ENCODE measurements at regions not wholly inside any gene's neighbourhood (a gene's known extent, or its start where the extent isn't known, plus 50 kb on each side); places are given as distances from the start of the nearest gene placed in this dataset.
"Not testable (repeated sequence)": the region's sequence is repeated elsewhere in the genome, so short reads cannot be mapped to it uniquely, and the experiment has no call there.

DNA sequence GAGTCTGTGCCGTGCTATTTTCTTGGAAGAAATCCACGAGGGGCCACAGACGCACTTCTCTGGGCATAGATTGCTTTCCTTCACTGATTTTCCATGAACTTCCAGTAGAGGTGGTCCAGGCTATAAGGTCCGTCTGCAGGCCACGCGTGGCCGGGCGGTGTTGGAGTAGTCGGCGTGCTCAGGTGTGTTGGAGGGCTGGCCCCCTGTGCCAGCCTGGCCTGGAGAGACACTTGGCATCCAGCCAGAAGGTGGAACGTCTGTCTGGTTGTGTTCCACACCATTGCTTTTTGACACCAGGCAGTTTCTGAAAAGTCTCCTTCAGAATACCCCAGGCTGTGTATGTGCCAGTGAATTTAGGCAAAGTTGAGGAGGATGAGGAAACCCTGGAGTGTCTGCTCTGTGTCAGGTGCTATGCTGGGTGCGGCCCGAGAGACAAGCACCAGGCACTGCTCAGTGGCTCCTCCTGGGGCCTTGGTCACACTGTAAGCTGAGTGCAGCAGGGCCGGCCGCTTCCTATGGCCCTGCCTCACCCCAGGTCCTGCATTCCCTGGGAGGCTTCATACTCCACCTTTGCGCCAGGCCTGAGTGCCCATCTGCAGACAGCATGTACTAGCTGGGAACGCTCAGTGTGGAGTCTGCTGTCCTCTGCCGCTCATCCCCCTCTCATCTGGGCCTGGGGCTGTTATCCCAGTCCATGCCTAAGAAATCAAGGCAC lies 52.1 kb upstream of the TAMM41 start:
- no peak for DNase-seq (ENCODE audit: low spot score)

DNA sequence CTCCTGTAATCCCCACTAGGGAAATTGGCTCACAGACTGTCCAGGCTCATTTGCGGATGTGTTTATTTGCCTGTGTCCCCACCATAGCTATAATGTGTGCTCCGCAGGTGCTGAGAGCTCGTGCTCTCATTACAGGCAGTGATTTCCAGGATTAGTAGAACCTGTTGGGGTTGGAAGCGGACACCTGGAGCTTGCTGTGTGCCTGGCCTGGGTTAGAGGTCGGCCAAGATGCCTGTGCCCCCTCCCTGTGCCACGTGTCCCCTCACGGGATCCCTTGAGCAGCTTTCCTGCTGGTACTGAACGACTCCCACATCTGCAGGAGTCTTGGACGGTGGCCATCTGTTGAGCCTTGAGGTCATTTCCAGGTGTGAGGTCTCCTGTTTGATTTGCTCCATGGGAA lies 52.7 kb upstream of the TAMM41 start:
- DNase-seq (ENCODE audit: low spot score), result not testable (repeated sequence)

DNA sequence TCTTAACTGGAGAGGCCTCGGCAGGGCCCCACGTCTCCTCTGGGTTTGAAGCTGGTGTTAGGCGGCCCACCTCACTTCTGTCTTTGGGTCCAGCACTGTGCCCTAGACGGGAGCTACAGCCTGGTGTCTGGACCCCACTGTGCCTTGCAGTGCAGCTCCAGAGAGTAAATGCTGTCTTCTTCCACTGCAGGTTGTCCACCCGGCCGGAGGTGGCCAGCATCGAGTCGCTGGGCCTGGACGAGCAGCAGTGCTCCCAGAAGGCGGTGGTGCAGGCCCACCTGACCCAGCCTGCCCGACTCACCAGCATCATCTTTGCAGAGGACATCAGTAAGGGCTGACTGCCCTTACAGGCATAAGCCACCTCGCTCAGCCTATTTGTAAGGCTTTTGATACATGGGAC lies 53.1 kb upstream of the TAMM41 start:
- no peak for DNase-seq (ENCODE audit: low spot score)

DNA sequence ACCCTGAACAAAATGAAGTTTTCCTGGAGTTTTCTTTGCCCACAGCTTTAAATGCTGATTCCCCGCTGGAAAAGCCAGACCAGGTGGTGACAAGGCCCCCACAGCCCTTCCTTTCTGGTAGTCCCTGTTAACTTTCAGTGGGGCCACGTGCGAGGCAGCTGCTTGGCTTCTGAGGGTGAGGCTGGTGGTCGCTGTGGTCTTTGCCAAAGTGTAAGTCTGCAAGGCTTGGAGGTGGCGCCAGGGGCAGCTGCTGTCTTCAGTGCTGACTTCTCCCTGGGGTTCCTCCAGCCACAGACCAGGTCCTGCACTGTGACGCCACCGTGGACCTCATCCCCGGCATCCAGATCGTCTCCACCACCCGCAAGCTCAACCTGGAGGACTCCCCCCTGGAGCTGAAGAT lies 54.1 kb upstream of the TAMM41 start:
- no peak for DNase-seq (ENCODE audit: low spot score)

DNA sequence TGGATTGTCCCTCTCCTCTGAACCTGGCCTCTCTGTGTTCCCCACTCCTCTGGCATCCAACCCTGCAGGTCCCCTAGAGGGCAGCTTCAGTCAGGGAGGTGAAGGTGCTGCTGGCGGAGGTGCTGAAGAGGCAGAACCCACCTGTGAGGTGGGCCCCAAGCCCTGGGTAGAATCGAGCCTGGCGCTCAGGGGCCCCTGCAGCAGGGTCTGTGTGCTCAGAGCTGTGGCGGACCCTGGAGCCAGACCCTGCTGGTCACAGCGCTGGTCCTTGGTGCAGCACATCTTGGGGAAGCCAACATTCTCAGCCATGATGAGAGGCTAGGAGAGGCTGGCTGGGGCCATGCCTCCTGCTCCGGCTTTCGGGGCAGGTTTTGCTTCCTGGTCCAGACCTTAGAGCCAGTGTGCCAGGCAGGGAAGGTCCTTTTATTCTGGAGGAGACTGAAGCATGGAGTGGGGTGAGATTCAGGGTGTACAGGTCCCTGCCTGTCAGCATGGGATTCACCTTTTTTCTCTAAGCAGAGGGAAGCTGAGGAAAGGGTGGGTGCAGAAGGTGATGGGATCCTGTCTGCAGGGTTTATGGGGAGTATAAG lies 54.7 kb upstream of the TAMM41 start:
- DNase-seq (ENCODE audit: low spot score), result no peak

DNA sequence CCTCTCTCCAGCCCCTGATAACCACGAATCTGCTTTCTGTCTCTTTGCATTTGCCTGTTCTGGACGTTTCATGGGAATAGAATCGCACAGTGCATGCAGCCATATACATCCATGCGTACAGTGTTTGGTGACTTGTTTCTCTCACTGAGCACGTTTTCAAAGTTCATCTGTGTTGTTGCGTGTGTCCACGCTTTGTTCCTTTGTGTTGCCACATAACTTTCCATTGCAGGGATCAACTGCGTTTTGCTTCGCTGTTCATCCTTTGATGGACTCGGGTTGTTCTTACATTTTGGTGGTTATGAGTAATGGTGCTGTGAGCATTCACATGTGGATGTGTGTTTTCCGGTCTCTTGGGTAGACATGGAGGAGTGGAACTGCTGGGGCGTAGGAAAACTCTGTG lies 56.4 kb upstream of the TAMM41 start:
- peak; percentile 64 for DNase-seq (ENCODE audit: low spot score)

DNA sequence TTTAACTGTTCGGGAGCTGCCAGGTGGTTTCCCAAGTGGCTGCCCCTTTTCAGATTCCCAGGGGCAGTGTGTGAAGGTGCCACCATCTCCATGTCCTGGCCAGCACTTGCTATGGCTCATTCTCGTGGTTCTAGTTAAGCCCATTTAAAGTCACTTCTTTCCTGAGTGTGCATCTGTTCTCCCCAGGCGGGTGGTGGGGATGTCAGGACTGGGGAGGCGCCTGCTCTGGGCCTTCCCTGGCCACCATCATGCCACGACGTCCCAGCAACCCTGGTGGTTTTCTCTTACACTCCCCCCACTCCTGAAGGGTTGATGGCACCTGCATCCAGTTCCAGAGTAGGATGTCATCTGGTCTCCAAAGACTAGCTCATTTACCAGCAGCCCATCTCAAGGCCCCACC lies 56.8 kb upstream of the TAMM41 start:
- DNase-seq (ENCODE audit: low spot score), result no peak

DNA sequence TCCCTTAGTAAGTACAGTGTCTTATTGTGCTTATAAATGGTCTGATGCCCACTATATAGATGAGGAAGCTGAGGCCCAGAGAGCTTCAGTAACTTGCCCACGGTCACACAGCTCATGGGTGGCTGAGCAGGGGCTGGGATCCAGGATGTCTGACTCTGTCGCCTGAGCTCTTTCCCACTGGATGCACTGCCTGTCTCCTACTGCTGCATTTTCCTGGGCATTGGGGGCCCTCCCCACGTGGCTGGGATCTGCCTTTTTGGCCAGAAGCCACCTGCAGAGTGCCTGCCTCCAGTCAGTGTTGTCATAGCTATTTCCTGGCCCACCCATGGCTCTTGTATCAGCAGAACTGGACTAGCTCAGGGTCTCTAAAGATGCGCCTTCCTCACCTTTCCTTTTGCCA lies 57.5 kb upstream of the TAMM41 start:
- DNase-seq (ENCODE audit: low spot score), result no peak

DNA sequence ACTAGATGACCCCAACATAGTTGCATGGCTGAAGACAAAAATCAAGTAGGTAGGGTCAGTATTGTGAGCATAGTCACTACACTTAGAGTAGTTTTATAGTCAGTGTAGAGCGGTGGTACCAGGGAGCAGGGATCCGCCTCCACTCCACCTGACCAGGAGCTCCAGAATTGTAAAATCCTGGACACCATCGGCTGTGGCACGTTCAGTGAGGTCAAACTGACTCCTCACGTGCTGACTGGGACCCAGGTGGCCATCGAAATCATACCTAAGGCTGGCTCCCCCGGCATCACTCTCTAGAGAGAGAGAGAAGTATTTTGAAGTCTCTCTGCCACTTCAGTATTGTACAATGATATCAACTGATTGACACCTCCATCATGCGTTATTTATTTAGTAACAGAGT lies 59.7 kb upstream of the TAMM41 start:
- no peak for DNase-seq (ENCODE audit: low spot score)

DNA sequence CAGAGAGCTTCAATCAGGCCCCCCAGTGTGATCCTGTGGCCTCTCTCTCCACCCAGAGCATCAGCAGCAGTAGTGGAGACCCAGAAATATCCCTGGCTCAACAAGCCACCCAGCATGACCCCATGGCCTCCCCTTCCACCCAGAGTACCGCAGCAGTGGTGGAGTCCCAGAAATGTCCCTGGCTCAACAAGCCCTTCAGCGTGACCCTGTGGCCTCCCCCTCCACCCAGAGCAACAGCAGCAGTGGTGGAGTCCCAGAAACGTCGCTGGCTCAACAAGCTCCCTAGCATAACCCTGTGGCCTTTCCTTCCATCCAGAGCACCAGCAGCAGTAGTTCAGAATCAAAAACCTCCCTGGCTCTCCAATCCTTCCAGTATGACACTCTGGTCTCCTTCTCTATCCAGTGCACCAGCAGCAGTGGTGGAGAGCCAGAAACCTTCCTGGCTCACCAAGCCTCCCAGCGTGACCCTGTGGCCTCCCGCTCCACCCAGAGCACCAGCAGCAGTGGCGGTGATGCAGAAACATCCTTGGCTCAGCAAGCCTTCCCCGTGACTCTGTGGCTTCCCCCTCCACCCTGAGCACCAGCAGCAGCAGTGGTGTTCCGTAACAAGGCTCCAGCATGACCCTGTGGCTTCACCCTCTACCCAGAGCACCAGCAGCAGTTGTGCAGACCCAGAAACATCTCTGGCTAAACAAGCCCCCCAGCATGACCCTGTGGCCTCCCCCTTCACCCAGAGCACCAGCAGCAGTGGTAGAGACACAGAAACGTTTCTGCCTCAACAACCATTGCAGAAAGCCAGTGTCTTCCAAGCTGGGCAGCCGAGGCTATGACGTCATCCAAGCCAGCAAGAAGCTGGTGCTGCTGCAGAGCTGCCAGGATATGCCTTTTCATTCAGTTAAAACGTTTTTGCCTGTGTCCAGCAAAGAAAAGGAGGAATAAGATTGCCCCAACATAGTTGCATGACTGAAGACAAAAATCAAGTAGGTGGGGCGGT lies 61.3 kb upstream of the TAMM41 start:
- DNase-seq (ENCODE audit: low spot score), result peak; percentile 23

DNA sequence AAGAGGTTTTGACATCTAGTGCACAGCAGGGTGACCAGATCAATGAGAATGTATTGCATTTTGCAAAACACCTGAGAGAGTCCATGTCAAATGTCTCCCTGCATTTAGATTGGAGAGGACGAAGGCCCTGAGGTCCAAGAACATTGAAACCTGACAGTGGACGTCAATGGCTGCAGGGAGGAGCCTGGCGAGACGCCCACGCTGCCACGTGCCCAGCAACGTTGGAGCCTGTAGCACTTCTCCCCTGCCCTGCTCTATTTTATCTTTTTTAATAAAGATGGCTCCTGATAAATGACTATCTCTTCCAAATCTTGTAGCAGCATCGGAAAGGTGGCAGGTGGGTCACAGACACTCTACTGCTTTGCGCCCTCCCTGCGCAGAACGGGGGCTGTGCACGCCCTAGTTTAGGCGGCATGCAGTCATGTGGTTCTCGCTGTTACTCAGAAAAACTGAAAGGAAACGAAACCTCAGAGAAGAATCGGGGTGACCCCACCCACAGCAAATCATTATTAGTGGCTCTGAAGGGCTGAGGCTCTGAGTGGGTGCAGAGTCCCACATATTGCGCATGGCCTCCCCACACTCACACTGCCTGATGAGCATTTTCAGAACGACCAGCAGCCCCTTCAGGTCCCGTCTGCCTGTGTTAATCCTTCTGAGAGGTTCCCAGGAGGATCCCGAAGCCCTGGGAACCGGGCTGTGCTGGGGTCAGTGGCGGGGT lies 62.5 kb upstream of the TAMM41 start:
- no peak for DNase-seq (ENCODE audit: low spot score)

DNA sequence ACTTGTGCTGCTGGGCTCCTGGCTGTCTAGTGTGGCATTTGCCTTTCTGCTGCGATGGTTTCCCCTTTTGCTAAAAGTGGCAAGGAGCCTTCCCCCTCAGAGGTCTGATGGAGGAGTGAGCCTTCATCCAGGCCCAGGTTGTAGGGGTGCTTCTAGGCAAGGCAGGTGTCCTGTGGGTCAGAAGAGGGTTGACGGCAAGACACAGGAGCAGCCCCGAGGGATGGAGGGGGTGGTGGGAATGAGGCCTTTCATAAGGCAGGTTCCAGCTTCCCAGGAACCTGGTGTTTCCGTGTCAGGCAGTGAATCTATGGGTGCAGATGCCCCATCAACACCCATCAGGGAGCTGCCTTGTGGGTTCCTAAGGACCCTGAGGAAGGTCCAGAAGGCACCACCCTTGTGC lies 63.0 kb upstream of the TAMM41 start:
- no peak for DNase-seq (ENCODE audit: low spot score)

DNA sequence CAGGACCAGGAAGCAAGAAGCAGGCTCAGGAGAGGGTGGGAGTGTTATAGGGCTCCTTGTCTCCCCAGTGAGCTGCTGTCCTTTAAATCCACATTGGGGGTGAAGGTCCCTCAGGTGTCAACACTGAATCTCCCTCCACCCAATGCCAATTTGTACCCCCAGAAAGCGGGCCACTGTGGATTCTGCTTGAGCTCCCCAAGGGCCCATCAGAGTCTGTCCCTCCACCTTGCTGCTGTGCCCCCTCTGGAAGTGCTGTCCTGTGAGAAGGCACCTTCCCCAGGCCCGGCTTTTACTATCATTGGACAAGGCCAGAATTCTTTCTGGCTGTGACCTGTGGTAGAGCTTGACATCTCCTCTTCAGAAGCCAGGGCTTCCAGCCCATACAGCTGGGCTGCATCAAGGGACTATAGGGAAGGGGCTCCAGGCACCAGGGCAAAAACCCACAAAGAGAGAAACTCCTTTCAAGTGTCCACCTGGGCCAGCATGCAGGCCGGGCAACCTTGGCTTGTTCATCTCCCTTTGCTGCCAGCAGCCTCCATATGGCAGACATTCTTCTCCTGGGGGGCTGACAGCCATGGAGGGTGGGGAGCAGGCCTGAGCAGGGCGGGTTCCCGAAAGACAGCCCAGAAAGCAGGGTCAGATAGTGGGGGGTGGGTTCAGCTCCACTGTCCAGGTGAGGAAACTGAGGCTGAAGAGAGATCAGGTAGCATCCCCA lies 63.7 kb upstream of the TAMM41 start:
- not testable (repeated sequence) for DNase-seq (ENCODE audit: low spot score)

DNA sequence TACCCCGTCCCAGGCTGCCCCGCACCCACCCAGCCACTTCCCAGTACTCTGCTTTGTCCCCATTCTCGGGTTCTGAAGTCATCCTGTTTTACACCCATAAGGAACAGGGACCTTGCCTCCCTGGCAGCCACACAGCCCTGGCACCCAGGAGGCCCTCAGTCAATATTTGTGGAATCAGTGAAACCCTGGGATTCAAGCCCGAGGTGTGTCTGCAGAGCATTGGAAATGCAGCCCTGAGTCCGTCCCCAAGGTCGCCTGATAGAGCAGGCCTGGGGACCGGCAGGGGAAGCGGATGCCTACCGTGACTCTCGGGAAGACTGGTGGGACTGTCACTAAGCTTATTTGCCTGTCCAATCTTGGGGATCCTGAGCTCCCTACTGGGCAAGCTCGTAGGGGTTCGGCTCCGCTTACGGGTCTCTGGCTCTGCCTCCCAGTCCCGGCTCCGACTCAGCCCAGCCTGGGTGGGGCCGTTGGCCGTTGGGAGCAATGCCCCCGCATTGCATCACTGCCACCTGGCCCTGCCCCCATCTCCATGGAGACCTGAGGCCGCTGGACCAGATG lies 64.4 kb upstream of the TAMM41 start:
- DNase-seq (ENCODE audit: low spot score), result no peak

DNA sequence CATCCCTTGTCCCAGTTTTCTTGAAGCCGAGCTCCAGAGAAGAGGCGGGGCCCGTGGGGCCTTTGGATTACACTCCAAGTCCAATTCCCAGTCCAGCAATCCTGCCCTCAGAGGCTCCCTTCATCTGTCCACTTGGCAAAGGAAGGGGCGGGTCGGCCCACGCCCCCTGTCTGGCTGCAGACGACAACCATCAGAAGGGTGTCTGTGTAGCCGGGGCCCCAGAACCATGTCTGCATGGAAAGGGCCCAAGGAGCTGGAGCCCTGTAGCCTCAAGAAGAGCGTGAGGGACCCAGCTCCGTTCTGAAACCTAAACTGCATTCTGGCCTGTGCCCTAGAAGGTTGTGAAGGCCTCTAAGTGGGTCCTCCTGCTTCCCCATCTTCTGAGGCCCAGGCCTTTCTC lies 65.2 kb upstream of the TAMM41 start:
- not testable (repeated sequence) for DNase-seq (ENCODE audit: low spot score)

DNA sequence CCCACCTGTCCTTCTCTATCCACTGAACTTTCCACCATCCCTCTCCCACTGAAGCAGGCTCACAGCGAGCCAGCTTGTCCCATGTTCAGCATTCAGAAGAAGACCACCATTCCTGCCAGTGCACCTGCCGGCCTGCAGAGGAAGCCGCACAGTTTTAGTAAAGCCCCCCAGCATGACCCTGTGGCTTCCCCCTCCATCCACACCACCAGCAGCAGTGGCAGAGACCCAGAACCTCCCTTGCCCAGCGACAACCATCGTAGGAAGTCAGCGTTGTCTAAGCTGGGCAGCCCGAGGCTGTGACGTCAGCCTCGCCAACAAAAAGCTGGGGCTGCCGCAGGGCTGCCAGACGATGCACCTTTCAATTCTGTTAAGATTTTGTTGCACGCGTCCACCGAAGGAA lies 66.6 kb upstream of the TAMM41 start:
- no peak for DNase-seq (ENCODE audit: low spot score)

DNA sequence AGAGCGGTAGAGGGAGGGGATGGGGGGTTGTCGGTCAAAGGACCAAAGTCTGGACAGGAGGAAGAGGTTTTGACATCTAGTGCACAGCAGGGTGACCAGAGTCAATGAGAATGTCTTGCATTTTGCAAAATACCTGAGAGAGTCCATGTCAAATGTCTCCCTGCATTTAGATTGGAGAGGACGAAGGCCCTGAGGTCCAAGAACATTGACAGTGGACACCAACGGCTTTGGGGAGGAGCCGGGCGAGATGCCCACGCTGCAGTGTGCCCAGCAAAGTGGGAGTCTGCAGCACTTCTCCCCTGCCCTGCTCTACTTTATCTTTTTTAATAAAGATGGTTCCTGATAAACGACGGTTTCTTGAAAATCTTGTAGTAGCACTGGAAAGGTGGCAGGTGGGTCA lies 67.4 kb upstream of the TAMM41 start:
- DNase-seq (ENCODE audit: low spot score), result no peak

DNA sequence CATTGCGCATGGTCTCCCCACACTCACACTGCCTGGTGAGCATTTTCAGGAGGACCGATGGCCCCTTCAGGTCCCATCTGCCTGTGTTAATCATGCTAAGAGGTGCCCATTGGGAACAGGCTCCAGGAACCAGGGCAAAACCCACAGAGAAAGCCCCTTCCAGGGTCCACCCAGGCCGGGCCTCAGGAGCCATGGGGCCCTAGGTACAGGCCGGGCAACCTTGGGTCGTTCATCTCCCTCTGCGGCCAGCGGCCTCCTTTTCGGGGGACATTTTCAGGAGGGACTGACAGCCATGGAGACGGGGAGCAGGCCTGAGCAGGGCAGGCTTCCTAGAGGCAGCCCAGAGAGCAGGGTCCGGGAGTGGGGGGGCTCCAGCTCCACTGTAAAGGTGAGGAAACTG lies 68.0 kb upstream of the TAMM41 start:
- DNase-seq (ENCODE audit: low spot score), result no peak

DNA sequence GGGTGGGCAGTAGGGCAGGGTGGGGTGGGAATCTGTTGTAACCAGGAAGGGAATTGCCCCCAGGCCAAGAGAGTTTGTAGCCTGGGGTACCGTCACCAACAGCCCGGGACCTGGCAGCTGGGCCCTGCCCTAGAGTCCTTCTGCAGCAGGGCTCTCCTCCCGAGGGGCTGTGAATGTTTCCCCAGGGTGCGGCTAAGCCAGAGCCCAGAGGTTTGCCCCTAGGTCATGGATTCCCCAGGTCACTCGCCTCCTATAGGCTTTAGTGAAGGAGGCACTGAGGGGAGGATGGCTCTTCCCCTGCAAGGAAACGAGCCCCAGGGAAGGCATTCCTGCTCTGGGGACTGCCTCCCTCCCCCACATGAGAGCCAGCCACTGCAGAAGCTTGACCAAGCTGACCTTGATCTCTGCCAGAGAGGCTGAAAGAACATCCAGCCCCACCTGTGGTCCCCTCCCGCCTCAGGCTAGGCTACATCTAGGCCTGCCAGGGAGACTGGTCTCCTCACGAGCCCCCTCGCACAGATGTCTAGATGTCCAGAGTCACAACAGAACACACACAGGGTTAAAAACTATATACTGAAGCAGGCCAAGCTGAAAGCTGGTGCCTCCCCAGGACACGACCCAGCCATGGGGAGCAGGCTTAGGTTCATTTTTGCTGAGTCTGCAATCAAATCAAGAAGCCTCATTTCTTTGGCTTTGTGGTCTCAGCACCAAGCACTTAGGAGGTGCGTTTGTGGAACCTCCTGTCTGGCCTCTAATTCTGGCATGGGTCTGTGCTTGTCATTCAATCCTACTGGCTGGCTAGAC lies 69.1 kb upstream of the TAMM41 start:
- no peak for DNase-seq (ENCODE audit: low spot score)

DNA sequence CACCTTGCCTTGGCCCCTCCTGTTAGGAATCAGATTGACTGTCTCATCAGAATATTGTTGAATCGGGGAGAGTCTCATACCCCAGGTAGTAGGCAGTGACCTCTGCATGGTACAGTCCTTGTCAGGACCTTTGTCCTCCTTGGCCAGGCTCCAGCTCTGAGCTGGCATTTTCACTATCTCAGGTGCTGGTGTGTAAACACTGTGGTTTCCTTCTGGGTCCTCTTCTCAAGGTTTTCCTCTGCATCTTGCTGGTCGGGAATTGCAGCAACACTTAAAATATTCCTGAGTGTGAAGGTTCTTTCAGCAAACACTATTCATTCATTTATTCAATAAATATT lies 69.7 kb upstream of the TAMM41 start:
- not testable (repeated sequence) for DNase-seq (ENCODE audit: low spot score)

DNA sequence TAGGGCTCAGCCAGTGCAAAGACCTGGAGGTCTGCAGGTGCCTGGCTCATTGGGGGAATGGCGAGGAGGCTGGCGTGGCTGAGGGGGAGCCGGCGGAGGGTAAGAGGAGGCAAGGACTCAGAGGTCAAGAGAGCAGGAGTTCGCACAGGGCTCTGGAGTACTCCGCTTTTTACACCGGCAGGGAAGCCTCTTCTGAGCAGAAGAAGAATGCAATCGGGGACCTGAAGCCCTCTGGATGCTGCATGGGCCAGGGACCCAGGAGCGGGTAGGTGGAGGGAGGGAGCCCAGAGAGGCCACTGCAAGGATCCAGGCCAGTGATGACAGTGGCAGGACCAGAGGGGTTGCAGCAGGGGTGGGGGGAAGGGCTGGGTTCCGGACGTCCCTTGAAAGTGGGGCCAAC lies 70.4 kb upstream of the TAMM41 start:
- no peak for DNase-seq (ENCODE audit: low spot score)

Measured in kidney tubule cell (primary cell).